GM19035 (cell line): ENCODE measurements at regions not wholly inside any gene's neighbourhood (a gene's known extent, or its start where the extent isn't known, plus 50 kb on each side); places are given as distances from the start of the nearest gene placed in this dataset.

Source experiments
- ATAC-seq: cut with Tn5 transposase; IDR thresholded peaks from one replicate; pipeline ENCODE4 v1.9.1; 2021; ENCODE audit not compliant: unreplicated experiment

DNA sequence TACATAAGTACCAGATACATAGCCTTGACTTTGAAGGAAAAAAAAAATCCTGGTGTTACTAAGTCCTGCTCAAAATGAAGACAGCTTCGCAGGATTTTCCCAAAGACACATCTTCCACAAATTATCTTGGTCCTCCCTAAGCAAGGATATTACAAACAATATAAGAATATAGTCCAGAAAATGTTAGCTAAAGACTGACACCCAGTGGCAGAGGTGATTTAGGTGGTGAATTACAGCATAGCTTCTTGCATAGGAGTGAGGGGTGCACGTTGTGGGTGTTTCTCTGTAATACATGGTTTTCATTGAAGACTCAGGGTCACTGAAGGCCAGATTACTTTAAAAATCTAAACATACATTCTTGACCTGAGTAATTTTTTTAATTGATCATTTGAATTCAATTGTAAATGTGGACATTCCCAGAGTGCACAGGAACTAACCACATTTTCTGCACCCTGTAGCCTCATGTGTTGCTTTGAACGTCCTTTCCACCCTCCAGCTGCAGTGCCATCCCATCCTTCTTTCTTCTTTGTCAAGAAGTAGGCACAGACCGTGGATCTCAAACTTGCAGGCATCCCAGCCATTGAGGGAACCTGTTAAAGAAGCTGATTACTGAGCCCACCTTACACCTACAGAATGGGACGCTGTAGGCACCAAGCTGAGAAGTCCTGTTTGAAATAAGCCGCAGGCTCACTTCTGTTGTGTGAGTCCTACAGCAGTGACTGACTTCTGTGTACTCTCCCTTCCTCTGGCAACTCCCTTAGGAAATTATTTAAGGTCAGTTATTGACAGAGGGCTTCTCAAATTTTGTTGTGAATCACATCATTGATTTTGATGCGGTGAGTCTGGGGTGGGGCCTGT is 102.6 kb downstream of the PERP start:
- ATAC-seq = no peak

DNA sequence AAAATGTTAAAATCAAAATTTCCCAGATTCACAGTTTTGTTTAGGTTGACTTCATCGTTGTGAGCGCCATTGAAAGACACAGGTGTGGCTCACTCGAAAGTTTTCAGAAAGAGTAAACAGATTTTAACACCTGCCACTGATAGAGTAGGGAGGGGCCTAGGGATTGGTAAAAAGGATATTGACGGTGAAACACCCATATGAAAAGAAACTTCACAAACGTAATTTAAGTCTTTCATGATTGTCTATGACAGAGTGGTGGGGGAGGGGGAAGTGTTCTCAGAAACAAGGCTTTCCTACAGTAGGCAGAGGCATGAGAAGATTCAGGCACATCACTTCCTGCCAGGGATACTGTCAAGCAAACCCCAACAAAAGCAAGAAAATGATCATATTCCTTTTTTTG is 101.4 kb downstream of the PERP start:
- ATAC-seq = no peak

GRCh38 chr6:138007014-138007472 is 100.2 kb downstream of the PERP start:
- no peak for ATAC-seq

DNA sequence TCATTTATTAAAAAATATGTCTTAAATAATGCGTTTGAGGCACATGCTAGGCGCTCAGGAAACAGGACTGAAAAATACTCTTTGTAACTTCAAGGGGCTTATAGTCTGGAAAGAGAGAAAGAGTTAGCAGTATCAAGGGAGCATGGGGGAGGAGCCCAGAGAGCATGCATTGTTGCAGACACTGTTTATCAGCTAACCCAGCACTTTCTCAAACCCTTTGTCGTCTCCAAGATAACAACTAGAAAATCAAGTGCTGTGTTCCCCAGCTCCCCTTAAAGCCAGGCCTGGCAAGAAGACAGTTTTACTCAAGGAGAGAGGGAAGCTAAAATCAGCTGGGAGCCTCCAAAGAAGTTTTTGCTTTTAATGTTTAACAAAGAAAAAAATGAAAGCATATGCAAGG is 98.4 kb downstream of the PERP start:
- no peak for ATAC-seq

- ATAC-seq = no peak
Observed at GRCh38 chr6:138011413-138011812, 95.8 kb downstream of the PERP start.

- no peak for ATAC-seq
Observed at GRCh38 chr6:138012682-138013081, 94.5 kb downstream of the PERP start.

DNA sequence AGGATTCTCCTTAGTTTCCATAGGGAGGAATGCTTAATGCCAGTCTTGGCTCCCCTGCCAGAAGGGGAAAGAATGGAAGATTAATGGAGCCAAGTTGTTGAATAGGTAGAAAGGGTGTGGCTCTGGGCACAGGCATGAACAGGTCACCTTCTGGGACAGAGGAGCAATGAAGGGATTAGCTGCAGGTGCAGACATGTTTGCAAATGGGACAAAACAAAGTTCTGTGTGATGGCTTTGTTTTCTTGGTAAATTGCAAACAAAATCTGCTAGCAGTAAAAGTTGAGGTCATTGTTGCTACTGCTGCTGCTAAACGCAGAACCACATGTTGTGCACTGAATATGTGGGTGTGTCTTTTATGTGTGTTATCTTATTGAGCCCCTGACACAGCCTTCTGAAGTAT is 93.3 kb downstream of the PERP start:
- ATAC-seq = no peak

DNA sequence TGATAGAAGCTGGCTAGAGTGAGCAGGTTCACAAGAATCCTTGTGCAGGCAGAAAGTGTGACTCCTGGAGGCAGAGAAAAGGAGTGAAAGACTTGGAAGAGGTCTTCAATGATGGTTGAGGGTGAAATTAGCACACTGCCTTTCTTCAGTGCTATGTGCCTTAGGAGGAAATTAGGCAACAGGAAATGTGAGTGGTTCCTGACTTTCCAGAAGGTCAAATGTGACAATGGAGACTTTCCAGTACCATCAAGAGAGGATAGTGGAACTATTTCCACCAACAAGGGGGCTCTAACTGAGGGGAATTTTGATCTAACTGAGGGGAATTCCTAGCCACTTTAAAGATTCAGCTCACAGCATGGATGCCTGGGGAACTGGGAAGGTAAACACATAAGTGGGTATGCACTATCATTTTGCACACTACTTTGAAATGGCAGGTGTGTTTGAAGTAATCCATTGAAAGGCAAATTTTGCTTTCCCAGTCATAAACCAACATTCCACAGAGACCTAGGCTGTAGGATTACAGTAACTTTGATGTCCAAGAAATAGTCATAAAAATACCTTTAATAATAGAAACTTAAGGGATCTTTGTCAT is 90.0 kb downstream of the PERP start:
- no peak for ATAC-seq

GRCh38 chr6:138018297-138018696 is 88.9 kb downstream of the PERP start:
- ATAC-seq = no peak

DNA sequence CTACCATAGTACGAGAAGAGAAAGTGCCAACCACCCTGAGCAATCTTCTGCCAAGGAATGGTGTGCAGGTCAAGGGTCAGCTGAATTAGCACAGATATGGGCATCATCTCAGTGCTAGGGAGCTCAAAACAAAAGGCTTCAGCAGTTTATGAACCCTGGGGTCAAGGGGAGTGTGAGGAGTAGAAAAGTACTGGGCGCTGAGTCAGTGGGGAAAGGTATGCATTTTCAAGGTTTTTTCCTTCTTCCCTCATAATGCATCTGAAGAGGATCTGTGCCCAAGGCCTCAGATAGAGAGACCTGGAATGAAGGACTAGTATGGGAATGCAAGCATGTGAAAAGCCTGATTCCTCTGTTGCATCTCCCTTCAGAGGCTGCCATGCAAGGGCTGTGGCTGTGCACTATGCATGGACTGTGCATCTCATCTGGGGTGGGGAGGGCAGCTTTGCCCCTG is 81.7 kb downstream of the PERP start:
- no peak for ATAC-seq

DNA sequence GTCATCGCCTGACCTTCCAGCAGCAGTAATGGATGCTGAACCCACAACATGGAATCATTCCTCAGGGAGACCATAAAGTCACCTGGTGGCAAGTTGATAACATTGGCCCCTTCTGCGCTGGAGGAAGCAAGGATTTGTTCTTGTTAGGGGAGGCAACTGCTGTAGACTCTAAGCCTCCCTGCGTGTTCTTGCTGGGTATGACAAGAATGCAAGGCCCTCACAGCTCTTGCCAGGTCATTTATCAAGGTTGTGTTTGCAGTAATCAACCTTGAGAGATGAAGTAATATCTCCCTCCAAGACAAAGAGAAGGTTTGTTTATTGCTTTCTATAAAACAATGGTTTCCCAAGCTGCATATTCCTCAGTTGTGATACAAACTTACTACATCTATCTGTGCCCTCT is 80.9 kb downstream of the PERP start:
- ATAC-seq = no peak

GRCh38 chr6:138028893-138029292 is 78.3 kb downstream of the PERP start:
- ATAC-seq = no peak

DNA sequence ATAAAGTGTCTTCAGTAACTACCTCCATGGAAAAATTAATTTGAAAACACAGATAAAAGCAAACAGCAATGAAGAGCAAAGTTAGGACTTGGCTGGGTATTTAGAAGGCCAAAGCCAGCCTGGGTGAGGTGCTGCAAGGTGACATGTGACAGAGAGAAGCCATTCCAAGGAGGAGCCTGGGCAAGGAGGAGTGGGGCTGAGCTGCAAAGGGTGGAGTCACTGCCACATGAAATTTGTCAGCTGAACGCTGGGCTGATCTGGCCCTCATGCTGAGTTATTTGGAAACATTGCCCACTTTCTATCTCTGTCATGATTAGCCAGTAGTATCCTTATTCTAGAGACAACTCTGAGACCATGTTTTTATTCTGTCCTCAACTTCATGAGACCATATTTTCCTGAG is 76.3 kb downstream of the PERP start:
- ATAC-seq = no peak

GRCh38 chr6:138031417-138031816 is 75.8 kb downstream of the PERP start:
- ATAC-seq = no peak

DNA sequence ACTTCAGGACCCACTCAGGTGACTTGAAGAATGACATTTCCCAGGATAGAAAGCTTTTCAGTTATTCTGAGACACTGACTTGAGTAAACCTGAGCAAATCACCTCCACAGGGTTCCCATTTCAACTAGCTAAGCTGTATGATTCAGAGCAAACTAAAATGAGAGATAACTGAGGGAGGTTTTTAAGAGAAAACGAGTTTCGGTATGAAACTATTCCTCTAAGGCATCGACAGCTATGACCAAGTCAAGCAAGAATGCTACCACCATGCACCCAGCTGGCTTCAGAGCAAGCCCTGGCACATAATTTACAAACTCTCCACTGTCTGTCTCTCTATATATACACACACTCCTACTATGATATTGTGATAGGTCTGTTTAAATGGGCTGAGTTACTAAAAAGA is 75.4 kb downstream of the PERP start:
- ATAC-seq = no peak

- ATAC-seq = no peak
Observed at GRCh38 chr6:138032571-138032970, 74.6 kb downstream of the PERP start.

GRCh38 chr6:138034229-138034628 is 73.0 kb downstream of the PERP start:
- no peak for ATAC-seq

DNA sequence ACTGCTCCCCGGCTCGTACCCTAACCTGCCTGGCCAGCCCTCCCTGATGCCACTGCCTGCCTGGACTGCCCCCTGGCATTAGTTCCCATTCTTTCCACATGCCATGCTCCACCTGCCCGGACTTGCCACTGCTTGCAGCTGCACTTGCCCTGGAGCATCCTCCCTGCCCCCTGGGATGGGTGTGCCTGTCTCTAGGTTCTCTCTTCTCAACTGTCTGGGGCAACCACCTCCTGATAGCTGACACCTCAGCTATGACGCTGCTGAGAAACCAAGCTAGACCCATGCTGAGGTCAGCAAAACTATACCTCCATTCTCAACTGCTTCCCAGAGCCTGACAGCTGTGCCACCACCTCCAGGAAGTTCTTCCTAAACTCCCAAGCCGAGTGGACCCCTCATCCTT is 72.1 kb downstream of the PERP start:
- no peak for ATAC-seq

- no peak for ATAC-seq
Observed at GRCh38 chr6:138036111-138036510, 71.1 kb downstream of the PERP start.

DNA sequence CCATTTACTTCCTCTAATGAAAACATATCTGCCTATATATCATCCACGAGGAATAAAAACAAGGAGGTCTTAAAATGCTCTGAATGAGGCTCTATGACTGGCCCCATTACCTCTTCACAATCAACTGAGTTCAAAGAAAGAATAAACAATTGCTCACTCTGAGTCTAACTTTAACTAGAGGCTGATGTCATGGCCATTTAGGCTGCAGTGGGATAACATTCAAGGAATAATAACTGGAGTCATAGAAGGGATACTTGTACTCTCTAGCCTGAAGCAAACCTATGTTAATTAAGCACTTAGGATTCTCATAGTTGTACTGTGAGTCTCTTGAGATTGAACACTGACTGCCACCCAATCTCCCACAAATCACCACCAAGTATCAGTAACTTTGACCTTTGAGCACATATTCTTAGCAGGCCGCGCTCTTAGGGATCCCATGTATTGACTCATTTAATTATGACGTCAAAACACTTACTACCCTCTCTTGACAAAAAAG is 70.2 kb downstream of the PERP start:
- no peak for ATAC-seq

DNA sequence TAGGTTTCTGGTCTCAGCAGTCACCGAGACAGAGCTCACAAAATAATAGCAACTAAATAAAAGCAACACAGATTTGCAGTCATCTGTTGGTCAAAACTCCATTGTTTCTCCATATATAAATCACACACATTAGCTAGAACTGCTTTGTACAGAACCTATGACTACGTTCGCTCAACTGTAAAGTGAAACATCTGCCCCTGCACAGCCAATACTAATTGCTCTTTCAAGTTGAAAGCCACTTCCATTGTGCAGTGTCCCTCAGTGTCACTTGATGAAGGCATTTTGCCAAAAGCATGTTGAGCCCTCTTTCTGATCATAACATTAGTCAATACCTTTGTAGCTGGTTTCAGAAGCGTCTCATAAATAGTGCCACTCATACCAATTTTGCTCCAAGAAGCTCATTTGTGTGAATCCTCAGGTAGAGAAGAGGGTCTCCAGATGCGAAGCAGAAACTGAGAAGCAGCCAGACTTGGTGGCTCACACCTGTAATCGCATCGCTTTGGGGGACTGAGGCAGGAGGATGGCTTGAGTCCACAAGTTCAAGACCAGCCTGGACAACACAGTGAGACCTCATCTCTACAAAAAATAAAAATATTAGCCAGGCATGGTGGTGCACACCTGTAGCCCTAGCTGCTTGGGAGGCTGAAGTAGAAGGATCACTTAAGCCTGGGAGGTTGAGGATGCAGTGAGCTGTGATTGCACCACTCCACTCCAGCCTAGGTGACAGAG is 68.9 kb downstream of the PERP start:
- no peak for ATAC-seq
